ENCODE measurements at regions not wholly inside any gene's neighbourhood (a gene's known extent, or its start where the extent isn't known, plus 50 kb on each side); places are given as distances from the start of the nearest gene placed in this dataset.

DNA sequence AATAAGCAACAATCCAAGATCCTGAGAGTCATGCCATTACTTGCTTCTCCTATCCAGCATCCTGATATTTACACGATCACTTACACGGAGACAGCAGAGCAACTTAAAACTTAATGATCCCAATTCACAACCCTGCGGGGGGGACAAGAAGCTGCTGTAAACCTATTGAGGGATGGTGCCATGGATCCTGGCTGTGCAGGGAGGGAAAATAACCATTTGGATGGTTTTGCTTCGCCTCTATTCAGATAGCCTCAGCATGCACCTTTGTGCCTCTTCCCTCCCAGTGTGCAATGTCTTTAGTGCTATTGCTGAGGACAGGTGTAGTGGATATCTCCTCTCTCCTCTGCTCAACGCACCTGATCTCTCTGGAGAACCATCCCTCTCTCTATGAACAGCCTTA is 89.7 kb upstream of the PPARGC1A start:
- no peak for DNase-seq (ENCODE audit: low read depth)
- TF ChIP-seq, protein P1, sequence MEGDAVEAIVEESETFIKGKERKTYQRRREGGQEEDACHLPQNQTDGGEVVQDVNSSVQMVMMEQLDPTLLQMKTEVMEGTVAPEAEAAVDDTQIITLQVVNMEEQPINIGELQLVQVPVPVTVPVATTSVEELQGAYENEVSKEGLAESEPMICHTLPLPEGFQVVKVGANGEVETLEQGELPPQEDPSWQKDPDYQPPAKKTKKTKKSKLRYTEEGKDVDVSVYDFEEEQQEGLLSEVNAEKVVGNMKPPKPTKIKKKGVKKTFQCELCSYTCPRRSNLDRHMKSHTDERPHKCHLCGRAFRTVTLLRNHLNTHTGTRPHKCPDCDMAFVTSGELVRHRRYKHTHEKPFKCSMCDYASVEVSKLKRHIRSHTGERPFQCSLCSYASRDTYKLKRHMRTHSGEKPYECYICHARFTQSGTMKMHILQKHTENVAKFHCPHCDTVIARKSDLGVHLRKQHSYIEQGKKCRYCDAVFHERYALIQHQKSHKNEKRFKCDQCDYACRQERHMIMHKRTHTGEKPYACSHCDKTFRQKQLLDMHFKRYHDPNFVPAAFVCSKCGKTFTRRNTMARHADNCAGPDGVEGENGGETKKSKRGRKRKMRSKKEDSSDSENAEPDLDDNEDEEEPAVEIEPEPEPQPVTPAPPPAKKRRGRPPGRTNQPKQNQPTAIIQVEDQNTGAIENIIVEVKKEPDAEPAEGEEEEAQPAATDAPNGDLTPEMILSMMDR (conservative IDR thresholded peaks at IDR 0.05; ENCODE audit: control insufficient read depth, insufficient read depth, low read depth, low read length) = no peak
- H3K4me3 ChIP-seq (ENCODE audit: control insufficient read depth, low read depth, low read length) = no peak overlapping the region

DNA sequence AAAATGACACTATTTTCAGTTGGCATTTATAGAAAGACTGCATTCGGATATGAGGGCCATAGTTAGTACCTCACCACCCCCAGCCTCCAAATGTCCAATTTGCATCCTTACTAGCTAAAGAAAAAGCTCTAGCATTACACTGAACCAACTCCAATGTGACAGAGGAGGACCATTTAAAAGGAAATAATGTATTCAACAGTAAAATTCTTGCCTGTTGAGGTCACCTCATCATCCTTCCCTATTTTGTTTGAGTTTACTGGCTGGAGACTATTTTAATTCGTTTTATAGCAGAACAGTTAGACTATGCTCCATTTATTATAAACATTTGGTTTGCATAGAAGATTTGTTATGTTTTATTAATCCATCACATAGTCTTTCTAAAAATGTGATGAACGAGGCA is 88.2 kb upstream of the PPARGC1A start:
- no peak overlapping the region for H3K4me3 ChIP-seq (ENCODE audit: control insufficient read depth, low read depth, low read length)
- TF ChIP-seq, protein P1 (conservative IDR thresholded peaks at IDR 0.05; ENCODE audit: control insufficient read depth, insufficient read depth, low read depth, low read length) = no peak
- no peak for DNase-seq (ENCODE audit: low read depth)

DNA sequence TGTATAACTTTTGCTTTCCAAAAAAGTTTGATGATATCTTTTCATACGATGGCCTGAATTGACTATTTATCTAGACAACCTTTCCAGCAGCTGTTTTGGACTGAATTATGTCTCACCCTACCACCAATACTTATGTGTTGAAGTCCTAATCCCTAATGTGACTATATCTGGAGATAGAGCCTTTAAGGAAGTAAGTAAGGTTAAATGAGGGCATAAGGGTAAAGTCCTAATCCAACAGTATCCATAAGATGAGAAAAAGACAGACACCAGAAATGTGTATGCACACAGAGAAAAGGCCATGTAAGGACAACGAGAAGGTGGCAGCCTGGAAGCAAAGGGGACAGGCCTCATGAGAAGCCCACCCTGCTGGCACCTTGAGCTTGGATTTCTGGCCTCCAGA is 86.6 kb upstream of the PPARGC1A start:
- no peak overlapping the region for H3K4me3 ChIP-seq (ENCODE audit: control insufficient read depth, low read depth, low read length)
- DNase-seq (ENCODE audit: low read depth) = no peak
- TF ChIP-seq, protein P1 (conservative IDR thresholded peaks at IDR 0.05; ENCODE audit: control insufficient read depth, insufficient read depth, low read depth, low read length) = no peak

DNA sequence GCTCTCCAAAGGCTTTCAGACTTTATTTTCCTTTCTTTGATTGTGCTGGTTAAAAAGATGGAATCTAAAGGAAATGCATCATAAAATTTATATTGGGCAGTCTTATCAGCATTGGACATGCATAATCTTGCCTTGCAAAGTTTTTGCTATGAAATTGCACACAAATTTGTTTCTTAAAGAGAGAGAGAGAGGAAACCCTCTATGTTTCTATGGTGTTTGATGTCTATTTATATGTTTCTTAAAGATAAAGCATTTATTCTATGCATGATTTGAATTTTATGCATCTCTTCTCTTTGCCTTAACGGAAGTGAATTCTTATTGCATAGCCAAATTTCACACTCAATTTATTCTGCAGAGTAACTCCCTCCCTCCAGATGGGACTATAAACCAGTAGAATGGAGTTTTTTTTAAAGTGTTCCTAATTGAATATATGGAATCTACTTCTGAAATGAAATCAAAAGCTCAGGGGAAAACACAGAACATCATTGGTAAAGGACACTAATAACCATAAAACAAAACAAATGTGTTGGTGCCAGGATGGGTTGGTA is 83.5 kb upstream of the PPARGC1A start:
- H3K4me3 ChIP-seq (ENCODE audit: control insufficient read depth, low read depth, low read length) = no peak overlapping the region
- TF ChIP-seq, protein P1 (conservative IDR thresholded peaks at IDR 0.05; ENCODE audit: control insufficient read depth, insufficient read depth, low read depth, low read length) = no peak
- DNase-seq (ENCODE audit: low read depth) = no peak

DNA sequence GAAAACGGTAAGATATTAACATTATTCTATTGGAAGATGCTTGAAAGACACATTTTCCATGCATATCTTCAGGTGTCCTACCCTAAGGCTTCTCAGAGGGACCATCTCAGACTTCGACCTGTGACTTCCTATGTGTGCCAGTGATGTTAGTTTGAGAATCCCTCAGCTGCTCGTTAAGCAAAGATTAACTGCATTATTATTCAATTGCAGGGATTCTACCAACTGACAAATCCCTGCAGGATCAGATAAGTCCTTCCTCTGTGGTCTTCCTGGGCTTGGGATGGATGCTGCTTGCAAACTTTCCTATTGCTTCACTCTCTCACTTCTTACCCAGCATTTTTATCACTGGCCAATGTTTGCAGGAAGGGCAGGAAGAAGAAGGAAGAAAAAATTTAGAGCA is 83.0 kb upstream of the PPARGC1A start:
- TF ChIP-seq, protein P1 (conservative IDR thresholded peaks at IDR 0.05; ENCODE audit: control insufficient read depth, insufficient read depth, low read depth, low read length) = no peak
- H3K4me3 ChIP-seq (ENCODE audit: control insufficient read depth, low read depth, low read length) = no peak overlapping the region
- DNase-seq (ENCODE audit: low read depth) = no peak

DNA sequence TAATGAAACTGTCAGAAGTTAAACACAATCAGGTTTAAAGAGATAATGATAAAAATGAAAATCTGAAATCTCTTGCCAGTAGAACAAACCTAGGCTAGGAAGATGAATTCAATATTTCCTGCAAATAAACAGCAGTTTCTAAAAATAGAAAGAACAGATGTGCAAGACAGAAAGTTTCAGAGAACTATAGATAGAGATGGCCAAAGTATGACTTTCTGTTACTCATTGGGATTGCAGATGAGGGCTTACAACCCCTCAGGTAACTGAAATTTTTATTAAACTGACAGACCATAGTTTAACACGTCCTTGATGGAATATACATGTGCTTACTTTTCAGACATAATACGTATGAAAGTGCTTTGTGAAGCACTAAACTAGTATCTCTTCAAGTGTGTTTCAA is 82.3 kb upstream of the PPARGC1A start:
- no peak overlapping the region for H3K4me3 ChIP-seq (ENCODE audit: control insufficient read depth, low read depth, low read length)
- no peak for DNase-seq (ENCODE audit: low read depth)
- TF ChIP-seq, protein P1 (conservative IDR thresholded peaks at IDR 0.05; ENCODE audit: control insufficient read depth, insufficient read depth, low read depth, low read length) = no peak
